ENCODE measurements at regions not wholly inside any gene's neighbourhood (a gene's known extent, or its start where the extent isn't known, plus 50 kb on each side); places are given as distances from the start of the nearest gene placed in this dataset.

DNA sequence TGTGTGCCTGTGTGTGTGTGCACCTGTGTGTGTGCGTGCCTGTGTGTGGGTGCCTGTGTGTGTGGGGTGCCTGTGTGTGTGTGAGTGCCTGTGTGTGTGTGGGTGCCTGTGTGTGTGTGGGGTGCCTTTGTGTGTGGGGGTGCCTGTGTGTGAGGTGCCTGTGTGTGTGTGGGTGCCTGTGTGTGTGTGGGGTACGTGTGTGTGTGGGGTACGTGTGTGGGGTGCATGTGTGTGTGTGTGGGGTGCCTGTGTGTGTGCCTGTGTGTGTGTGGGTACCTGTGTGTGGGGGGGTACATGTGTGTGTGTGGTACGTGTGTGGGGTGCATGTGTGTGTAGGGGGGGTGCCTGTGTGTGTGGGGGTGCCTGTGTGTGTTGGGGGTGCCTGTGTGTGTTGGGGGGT lies 73.4 kb upstream of the HGFAC start:
- no peak overlapping the region for H3K27ac ChIP-seq (ENCODE audit: low read length)
- no peaks in the 10 kb centered on the region for H3K27me3 ChIP-seq (ENCODE audit: insufficient read depth, low read depth, low read length)
- H3K9me2 ChIP-seq (ENCODE audit: insufficient read depth, low read length) = no peaks in the 10 kb centered on the region
- H3F3A ChIP-seq (ENCODE audit: insufficient read depth, low read length, poor library complexity, severe bottlenecking) = no peaks in the 10 kb centered on the region
- no peak overlapping the region for H3K4me3 ChIP-seq (ENCODE audit: low read length)
- no peak overlapping the region for H3K4me2 ChIP-seq (ENCODE audit: low read length)
- H4K20me1 ChIP-seq (ENCODE audit: insufficient read depth) = no peaks in the 10 kb centered on the region
- H3K36me3 ChIP-seq (ENCODE audit: insufficient read depth, low read length) = no peaks in the 10 kb centered on the region
- no peak overlapping the region for H2AFZ ChIP-seq (ENCODE audit: low read depth, low read length)
- TF ChIP-seq EZH2 (IDR thresholded peaks at IDR 0.05; ENCODE audit: borderline replicate concordance, insufficient read depth, low read length, poor library complexity, severe bottlenecking) (no peak), TAF1 (IDR thresholded peaks at IDR 0.05; ENCODE audit: low read depth) (no peak), MXI1 (conservative IDR thresholded peaks at IDR 0.05; ENCODE audit: poor library complexity, severe bottlenecking) (no peak), EP300 (conservative IDR thresholded peaks at IDR 0.05; ENCODE audit: poor library complexity, severe bottlenecking) (no peak), REST (IDR thresholded peaks at IDR 0.05; ENCODE audit: borderline replicate concordance) (no peak), RAD21 (conservative IDR thresholded peaks at IDR 0.05) (no peak), POLR2AphosphoS5 (IDR thresholded peaks at IDR 0.05) (no peak), SMC3 (conservative IDR thresholded peaks at IDR 0.05; ENCODE audit: poor library complexity) (no peak)
- TF ChIP-seq, protein P1, sequence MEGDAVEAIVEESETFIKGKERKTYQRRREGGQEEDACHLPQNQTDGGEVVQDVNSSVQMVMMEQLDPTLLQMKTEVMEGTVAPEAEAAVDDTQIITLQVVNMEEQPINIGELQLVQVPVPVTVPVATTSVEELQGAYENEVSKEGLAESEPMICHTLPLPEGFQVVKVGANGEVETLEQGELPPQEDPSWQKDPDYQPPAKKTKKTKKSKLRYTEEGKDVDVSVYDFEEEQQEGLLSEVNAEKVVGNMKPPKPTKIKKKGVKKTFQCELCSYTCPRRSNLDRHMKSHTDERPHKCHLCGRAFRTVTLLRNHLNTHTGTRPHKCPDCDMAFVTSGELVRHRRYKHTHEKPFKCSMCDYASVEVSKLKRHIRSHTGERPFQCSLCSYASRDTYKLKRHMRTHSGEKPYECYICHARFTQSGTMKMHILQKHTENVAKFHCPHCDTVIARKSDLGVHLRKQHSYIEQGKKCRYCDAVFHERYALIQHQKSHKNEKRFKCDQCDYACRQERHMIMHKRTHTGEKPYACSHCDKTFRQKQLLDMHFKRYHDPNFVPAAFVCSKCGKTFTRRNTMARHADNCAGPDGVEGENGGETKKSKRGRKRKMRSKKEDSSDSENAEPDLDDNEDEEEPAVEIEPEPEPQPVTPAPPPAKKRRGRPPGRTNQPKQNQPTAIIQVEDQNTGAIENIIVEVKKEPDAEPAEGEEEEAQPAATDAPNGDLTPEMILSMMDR (IDR thresholded peaks at IDR 0.05; ENCODE audit: poor library complexity, severe bottlenecking) = no peak
- H3K9ac ChIP-seq (ENCODE audit: low read length) = no peak overlapping the region
- no peaks in the 10 kb centered on the region for H3K9me3 ChIP-seq (ENCODE audit: low read length)
- H3K79me2 ChIP-seq (replicated peaks; ENCODE audit: insufficient read depth, low read length) = no peaks in the 10 kb centered on the region

DNA sequence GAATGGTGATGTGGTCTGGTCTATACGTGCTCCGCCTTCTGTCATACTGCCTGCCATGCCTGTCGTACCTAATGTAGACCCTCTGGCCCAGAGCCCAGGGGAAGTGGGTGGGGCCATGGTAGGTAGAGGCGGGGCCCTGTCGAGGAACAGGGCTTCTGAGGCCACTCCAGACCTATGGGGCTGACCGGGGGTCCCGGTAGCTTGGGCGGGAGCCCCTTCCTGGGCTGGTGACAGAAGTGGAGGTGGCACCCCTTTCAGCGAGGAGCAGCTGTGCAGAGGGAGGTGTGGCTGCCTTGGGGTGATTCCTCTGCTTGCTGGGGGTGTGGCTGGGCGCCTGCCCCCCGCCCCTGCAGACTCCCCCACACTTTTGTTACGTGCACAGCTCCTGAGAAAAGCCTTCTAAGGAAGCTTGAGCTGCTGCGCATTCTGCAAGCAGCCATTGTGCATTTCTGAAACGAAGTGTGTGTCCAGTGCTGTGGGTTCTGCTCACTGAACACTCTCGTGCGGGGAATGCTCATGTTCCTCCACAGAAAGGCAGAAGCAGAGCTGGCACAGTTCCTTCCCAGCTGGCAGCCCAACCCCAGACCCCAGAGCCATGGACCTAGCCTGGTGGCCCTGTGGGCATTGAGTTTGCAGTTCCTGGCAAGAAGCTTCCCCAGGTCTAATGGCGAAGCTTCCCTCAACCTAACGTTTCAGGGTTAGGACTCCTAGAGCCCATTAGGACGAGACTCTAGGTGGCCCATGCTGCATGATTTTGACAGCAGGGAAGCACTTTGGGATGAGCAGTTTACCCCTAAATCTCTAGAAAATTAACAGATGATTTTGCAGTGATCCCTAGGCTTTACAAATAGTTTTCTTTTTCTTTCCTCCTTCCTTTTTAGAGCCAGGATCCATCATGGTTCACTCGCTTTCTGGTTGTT lies 72.7 kb upstream of the HGFAC start:
- Histone ChIP-seq H3K9me3 (ENCODE audit: low read length) (no peaks in the 10 kb centered on the region), H3K4me3 (ENCODE audit: low read length) (peak overlapping the region; percentile 57), H4K20me1 (ENCODE audit: insufficient read depth) (no peaks in the 10 kb centered on the region), H3K9me2 (ENCODE audit: insufficient read depth, low read length) (no peaks in the 10 kb centered on the region), H3K27me3 (ENCODE audit: insufficient read depth, low read depth, low read length) (no peaks in the 10 kb centered on the region), H3K27ac (ENCODE audit: low read length) (peak overlapping the region; percentile 6), H3K79me2 (replicated peaks; ENCODE audit: insufficient read depth, low read length) (no peaks in the 10 kb centered on the region), H2AFZ (ENCODE audit: low read depth, low read length) (no peak overlapping the region), H3F3A (ENCODE audit: insufficient read depth, low read length, poor library complexity, severe bottlenecking) (no peaks in the 10 kb centered on the region), H3K9ac (ENCODE audit: low read length) (peak overlapping the region; percentile 38), H3K36me3 (ENCODE audit: insufficient read depth, low read length) (no peaks in the 10 kb centered on the region), H3K4me2 (ENCODE audit: low read length) (peak overlapping the region; percentile 53)
- TF ChIP-seq MXI1 (conservative IDR thresholded peaks at IDR 0.05; ENCODE audit: poor library complexity, severe bottlenecking) = no peak
- TF ChIP-seq POLR2AphosphoS5 (IDR thresholded peaks at IDR 0.05) = no peak
- no peak for TF ChIP-seq EP300 (conservative IDR thresholded peaks at IDR 0.05; ENCODE audit: poor library complexity, severe bottlenecking)
- no peak for TF ChIP-seq EZH2 (IDR thresholded peaks at IDR 0.05; ENCODE audit: borderline replicate concordance, insufficient read depth, low read length, poor library complexity, severe bottlenecking)
- TF ChIP-seq SMC3 (conservative IDR thresholded peaks at IDR 0.05; ENCODE audit: poor library complexity) = no peak
- no peak for TF ChIP-seq REST (IDR thresholded peaks at IDR 0.05; ENCODE audit: borderline replicate concordance)
- TF ChIP-seq RAD21 (conservative IDR thresholded peaks at IDR 0.05) = no peak
- no peak for TF ChIP-seq TAF1 (IDR thresholded peaks at IDR 0.05; ENCODE audit: low read depth)
- TF ChIP-seq, protein P1 (IDR thresholded peaks at IDR 0.05; ENCODE audit: poor library complexity, severe bottlenecking) = no peak

Data from neural cell (in vitro differentiated cells).